Fibroblast of skin of right biceps (primary cell): ENCODE measurements at regions not wholly inside any gene's neighbourhood (a gene's known extent, or its start where the extent isn't known, plus 50 kb on each side); places are given as distances from the start of the nearest gene placed in this dataset.
A peak's percentile ranks its signal among the peaks of the same experiment; 100 is the strongest.

Experiments
- DNase-seq: peaks from one replicate; pipeline ENCODE4 v3.0.0-alpha.2; 2013

- DNase-seq, result no peak
Observed at GRCh38 chr11:45597097-45597496, 68.3 kb downstream of the CHST1 start.

GRCh38 chr11:45596571-45596970 lies 68.9 kb downstream of the CHST1 start:
- no peak for DNase-seq

- peak; percentile 18 for DNase-seq
Observed at GRCh38 chr11:45593992-45594391, 71.4 kb downstream of the CHST1 start.

DNA sequence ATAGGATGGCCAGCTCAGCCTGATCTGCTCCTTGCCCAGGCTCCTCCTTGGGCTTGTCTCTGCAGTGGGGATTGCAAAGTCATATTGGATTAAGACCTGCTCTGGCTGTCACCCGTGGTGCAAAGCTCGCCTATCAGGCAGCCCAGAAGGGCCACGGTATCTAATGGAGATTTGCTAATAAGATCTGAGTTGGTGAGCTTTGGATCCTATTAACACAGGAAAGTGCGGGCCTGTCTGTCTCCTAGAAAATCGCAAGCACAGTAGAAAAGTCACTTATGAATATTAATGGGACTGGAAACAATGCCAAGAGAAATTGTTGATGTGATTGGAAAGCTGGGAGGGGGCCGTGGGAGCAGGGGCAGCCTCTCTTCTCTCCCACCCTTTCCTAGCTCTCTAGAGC lies 72.8 kb downstream of the CHST1 start:
- no peak for DNase-seq

- peak; percentile 22 for DNase-seq
Observed at GRCh38 chr11:45590743-45591142, 74.7 kb downstream of the CHST1 start.

- DNase-seq, result no peak
Observed at GRCh38 chr11:45585205-45585604, 80.2 kb downstream of the CHST1 start.

DNA sequence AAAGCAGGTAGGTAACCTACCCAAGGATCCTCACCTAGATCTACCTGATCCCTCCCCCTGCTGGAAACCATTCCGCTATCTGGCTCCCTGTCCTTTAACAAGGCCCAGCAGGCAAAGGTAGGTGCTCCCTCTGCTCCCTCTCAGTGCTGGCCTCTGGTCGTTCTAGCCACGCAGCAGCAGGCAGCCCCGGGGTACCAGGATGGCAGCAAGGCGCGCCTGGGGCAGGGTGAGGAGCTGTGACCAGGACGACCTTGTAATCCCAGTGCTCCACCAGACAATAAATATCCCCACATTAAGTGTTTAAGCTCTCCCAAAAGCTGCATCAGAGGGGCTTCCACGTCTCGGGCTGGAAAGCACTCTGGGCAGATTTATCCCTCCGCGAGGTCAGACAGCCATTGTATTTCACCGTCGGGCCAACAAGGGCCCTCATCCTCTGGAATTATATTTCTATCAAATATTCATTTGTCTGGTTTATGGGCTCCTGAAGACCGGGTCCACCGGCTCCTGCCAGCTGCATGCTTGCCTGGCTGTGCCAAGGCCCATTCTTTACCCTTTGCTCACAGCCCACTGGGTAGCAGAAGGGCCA lies 81.3 kb downstream of the CHST1 start:
- DNase-seq, result no peak

DNA sequence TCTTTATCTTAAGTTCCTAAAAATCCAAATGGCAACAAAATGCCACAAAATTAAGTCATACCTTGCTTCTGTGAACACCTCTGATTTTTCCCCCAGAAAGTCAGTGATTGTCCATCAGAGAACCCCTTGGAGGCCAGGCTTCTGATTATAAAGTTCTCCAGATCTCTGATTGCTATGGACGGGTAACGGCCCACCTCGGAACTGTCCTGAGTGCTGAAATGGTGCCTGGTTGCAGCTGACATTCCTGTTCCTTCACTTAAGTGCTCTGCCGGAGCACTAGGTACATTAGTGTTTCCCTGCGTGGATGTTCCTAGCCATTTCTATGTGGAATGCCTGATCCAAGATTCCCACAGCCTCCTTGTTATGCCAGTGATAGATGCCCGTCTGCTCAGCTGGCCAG lies 85.0 kb downstream of the CHST1 start:
- peak; percentile 25 for DNase-seq

GRCh38 chr11:45578316-45578715 lies 87.1 kb downstream of the CHST1 start:
- no peak for DNase-seq

DNA sequence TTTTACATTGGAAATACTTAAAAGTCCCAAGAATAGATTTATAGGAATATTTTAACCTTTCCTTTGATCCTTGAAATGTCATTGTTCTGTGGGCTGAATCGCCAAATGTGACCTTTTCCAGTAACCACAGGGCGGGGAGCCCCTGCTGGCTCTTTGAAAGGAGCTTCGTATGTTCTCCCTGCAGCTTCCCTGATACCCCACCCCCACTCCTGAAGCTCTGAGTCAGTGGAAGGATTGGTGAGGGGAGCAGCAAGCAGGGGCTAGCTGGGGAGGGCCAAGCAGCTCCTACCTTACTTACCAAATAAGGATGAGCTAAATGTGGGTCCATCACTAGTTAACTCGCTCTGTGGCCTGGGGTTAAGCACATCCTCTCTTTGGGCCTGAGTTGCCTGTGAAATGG lies 87.7 kb downstream of the CHST1 start:
- no peak for DNase-seq

DNA sequence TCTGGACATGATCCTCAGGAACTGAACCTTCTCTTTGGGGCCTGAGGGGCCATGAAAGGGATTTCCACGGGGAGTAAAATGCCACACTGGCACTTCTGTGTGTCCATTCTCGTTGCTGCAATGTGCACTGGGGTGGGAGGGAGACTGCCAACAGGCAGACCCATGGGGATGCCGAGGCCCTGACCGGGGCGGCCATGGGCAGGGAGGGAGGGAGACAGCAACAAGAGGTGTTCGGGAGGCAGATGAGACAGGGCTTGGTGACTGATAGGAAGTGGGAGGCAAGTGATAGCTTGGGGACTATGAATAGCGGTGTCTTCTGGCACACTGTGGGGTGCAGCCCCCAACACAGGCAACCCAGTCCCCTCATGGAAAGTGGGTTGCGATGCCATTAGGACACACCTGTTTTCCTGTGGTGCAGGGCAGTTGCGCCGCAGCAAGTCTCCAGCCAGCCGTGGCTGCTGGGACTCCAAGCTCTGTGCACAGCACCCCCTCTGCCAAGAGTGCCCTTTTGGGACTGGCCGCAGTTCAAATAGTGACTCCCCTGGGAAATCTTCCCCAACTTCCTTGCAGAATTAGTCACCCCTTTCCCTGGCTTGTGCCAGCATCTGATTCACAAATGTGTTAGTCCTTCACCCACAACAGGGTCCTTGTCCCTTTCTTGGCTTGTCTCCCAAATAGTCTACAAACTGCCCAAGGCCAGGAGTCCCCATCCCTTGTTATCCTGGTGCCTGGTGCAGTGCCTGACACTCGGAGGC lies 88.8 kb downstream of the CHST1 start:
- DNase-seq, result no peak

DNA sequence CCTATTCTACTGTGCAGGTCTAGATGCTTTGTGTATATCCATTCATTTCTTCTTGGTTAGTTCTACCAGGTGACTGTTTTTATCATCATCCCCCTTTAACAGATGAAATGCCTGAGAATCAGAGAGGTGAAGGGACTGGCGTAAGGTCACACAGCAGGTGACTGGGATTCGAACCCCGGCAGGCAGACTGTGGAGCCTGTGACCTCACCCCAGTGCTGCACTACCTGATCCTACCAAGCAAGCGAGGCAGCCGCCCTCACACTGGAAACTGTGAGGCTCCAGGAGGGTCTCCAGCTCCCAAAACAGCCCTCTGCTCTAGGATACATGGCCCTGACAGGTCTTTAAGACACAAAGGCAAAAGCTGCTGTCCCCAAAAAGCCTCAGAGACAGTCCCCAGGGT lies 91.7 kb downstream of the CHST1 start:
- DNase-seq, result no peak

DNA sequence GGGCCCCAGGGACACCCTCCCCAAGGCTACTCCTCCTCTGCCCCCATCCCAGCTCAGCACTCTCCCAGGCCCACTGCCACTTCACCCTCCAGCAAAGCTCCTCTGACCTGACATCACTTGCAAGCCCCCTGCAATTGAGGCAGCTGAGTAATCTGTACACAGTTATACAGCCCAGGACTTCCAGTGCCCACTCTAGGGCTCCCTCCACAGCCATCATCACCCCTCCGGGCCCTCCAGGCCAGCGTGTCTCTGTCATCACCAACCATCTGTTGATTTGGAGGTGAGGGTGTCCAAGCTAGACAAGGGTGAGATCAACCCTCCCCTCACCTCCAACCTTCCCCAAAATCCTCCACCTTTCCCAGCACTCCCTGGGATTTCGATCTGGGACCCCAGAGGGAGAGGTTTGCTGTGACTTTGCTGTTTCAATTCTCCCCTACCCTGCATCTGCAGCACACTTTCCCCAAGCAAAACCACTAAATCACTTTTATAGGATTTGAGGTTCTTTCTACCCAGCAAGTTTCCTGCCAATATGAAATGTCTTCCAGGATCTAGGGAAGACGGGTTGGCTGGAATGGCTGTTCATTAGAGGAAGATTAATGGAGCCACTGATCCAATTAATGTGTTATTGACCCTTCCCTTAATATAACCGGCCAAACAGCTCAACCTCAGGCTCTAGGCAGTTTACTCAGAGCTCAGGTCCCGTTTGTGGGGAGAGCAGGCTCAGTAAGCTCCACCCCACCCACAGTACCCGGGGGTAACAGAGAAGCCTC lies 92.9 kb downstream of the CHST1 start:
- no peak for DNase-seq

GRCh38 chr11:45569776-45570175 lies 95.6 kb downstream of the CHST1 start:
- DNase-seq, result no peak

DNA sequence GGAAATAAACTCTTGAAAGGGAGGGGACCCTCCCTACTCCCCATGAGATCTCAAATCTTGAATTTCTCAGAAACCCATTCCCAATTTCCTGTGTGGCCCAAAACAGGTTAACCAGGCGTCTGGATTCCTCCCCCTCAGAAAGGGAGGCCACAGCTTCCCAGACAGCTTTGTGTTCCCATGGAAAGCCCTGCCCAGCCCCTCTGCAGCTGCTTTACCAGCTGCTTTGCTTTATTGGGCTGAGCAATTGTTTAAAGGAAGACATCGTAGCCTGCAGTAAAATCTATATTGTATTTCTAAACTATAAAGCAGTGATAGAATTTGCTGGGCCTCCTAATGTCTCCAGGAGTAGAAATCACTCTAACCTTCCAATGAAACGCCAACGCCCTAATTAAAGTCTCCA lies 97.4 kb downstream of the CHST1 start:
- no peak for DNase-seq

DNA sequence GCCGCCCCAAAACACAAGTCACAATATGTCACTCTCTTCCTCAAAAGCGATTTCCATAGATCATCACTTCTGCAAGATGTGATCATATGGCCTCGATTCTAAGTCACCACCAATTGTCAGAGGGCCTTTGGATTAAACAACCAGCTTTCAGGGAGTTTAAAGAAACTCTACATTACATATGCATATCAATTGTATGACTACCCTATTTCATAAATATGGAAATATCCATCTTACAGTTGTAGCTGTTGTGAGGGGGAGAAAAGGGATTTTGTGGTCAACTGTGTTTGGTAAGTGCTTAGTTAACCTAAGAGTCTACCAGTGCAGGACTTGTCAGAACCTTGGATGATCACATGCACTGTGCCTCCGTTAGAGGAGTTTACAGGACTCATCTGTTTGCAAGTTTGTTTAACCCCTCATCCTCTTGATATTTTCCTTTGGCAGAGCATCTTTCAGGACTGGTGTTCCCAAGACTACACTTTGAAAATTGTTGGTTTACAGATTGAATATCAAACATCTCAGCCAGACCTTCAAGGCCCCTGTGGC lies 99.9 kb downstream of the CHST1 start:
- no peak for DNase-seq

GRCh38 chr11:45563810-45564209 lies 101.6 kb downstream of the CHST1 start:
- no peak for DNase-seq

DNA sequence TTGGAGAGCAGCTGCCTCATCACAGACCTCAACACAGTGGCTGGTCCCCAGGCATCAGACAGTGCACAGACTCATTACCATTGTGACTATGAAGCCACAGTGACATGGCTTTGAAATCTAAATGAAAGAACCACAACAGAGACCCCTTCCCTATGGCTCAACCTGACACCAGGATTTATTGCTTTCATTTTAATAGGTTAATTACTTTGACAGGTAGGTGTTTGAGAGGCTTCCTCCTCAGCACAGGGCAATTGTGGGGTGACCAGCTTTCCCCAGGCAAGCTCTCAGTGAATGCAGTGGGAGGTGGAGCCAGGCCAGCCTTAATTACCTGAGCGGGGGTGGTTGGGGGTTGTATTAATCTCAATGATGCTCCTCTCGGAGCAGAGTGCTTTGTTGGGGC lies 102.3 kb downstream of the CHST1 start:
- DNase-seq, result no peak

DNA sequence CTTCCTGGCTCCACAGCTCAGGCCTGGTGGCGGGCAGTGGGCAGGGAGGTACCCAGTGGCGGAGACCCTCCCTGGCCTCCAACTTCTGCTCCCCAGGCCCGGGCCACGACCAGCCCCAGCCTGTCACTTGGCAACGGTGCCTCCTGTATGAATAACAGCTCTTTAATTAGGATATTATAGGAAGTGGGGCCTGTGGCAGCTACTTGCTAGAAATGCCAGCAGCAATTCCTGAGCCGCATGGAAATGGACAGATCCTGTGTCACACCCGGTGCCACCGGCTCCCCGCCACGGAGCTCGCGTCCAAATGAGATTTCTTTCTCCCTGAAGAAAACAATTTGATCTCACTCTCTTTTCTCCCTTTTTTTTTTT lies 104.5 kb downstream of the CHST1 start:
- no peak for DNase-seq

DNA sequence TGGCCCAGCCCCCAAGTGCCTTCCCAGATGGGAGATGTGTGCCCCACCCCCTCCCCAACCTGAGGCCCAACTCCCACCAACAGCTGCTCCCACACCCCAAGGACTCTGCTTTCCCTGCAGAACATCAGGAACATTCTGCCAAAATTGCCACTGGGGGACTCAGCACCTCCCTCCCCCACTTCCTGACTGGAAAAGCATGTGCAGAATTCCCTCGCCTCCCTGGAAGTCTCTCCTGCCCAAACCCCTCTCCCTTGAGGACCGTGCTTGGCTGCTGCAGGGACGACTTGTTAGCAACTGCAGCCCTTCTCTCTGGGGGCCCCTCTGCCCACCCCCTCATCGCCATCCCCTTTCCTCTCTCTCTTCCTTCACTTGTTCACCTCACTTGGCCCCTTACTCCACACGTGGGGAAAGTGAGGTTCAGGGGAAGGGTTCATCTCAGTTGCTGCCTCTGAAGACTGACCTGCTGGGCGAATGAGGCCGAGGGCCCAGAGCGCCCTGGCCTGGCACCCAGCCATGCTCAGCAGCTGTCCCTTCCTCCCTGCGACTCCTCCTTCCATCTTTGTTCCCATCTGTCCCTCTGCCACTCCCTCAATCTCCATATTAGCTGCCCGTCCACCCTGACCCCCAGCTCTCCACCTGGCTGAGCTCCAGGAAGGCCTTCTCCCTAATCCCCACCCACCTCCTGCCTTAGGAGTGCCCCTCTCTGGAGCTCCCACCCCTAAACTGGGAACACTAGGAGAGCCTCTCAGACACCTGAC lies 105.1 kb downstream of the CHST1 start:
- DNase-seq, result no peak

- peak; percentile 6 for DNase-seq
Observed at GRCh38 chr11:45556851-45557707, 108.3 kb downstream of the CHST1 start.
